ENCODE measurements at regions not wholly inside any gene's neighbourhood (a gene's known extent, or its start where the extent isn't known, plus 50 kb on each side); places are given as distances from the start of the nearest gene placed in this dataset.

GRCh38 chr5:58046371-58046770 lies 413.5 kb downstream of the PLK2 start:
- in situ Hi-C loops (cut with HindIII; ENCODE audit: low sequenced_read_pairs): no loop called here
- H3K4me3 ChIP-seq (ENCODE audit: low read depth, low read length): no peak overlapping the region

GRCh38 chr5:58044166-58044565 lies 415.7 kb downstream of the PLK2 start:
- DNase-seq (ENCODE audit: low read depth): no peak
- in situ Hi-C loops (cut with HindIII; ENCODE audit: low sequenced_read_pairs): no loop called here
- no peak for TF ChIP-seq CTCF (IDR thresholded peaks at IDR 0.05; ENCODE audit: low read depth, low read length, missing control alignments)

More at GRCh38 chr5:58046371-58046770, 413.5 kb downstream of the PLK2 start:
- no peak for DNase-seq (ENCODE audit: low read depth)
- no peak for TF ChIP-seq CTCF (IDR thresholded peaks at IDR 0.05; ENCODE audit: low read depth, low read length, missing control alignments)

GRCh38 chr5:58043032-58043945 lies 416.6 kb downstream of the PLK2 start:
- in situ Hi-C loops (cut with HindIII; ENCODE audit: low sequenced_read_pairs): no loop called here
- DNase-seq (ENCODE audit: low read depth): no peak
- no peak overlapping the region for H3K4me3 ChIP-seq (ENCODE audit: low read depth, low read length)
- TF ChIP-seq CTCF (IDR thresholded peaks at IDR 0.05; ENCODE audit: low read depth, low read length, missing control alignments): no peak

More at GRCh38 chr5:58044166-58044565, 415.7 kb downstream of the PLK2 start:
- H3K4me3 ChIP-seq (ENCODE audit: low read depth, low read length): no peak overlapping the region

- DNase-seq (ENCODE audit: low read depth): no peak
- in situ Hi-C loops (cut with HindIII; ENCODE audit: low sequenced_read_pairs): no loop called here
- no peak for TF ChIP-seq CTCF (IDR thresholded peaks at IDR 0.05; ENCODE audit: low read depth, low read length, missing control alignments)
- H3K4me3 ChIP-seq (ENCODE audit: low read depth, low read length): no peak overlapping the region
Observed at GRCh38 chr5:58041884-58042283, 418.0 kb downstream of the PLK2 start.

GRCh38 chr5:58040846-58041245 lies 419.0 kb downstream of the PLK2 start:
- no peak overlapping the region for H3K4me3 ChIP-seq (ENCODE audit: low read depth, low read length)
- no peak for DNase-seq (ENCODE audit: low read depth)
- no peak for TF ChIP-seq CTCF (IDR thresholded peaks at IDR 0.05; ENCODE audit: low read depth, low read length, missing control alignments)
- in situ Hi-C loops (cut with HindIII; ENCODE audit: low sequenced_read_pairs): no loop called here

GRCh38 chr5:58040044-58040443 lies 419.8 kb downstream of the PLK2 start:
- DNase-seq (ENCODE audit: low read depth): no peak
- in situ Hi-C loops (cut with HindIII; ENCODE audit: low sequenced_read_pairs): no loop called here
- TF ChIP-seq CTCF (IDR thresholded peaks at IDR 0.05; ENCODE audit: low read depth, low read length, missing control alignments): no peak
- H3K4me3 ChIP-seq (ENCODE audit: low read depth, low read length): no peak overlapping the region
